Karpas-422 (cell line): ENCODE measurements at regions not wholly inside any gene's neighbourhood (a gene's known extent, or its start where the extent isn't known, plus 50 kb on each side); places are given as distances from the start of the nearest gene placed in this dataset.
A peak's percentile ranks its signal among the peaks of the same experiment; 100 is the strongest.
"Not testable (repeated sequence)": the region's sequence is repeated elsewhere in the genome, so short reads cannot be mapped to it uniquely, and the experiment has no call there.

Source experiments
- DNase-seq: peaks from one replicate; pipeline ENCODE4 v3.0.0-alpha.2; 2015
- H2AFZ ChIP-seq: fragments of 200-600 bp; sonication (generic); 2 replicates; pipeline ENCODE4 v1.6.1; 2014; ENCODE audit warnings: antibody characterized with exemption, low read length, mixed read lengths
- H3K27ac ChIP-seq: fragments of 200-600 bp; sonication (generic); 2 replicates; pipeline ENCODE4 v1.5.1; 2014; ENCODE audit warnings: mild to moderate bottlenecking, low read length, moderate library complexity
- H3K27me3 ChIP-seq: fragments of 200-600 bp; sonication (generic); 2 replicates; pipeline ENCODE4 v1.6.1; 2014; ENCODE audit warnings: low read length, mixed read lengths
- H3K36me3 ChIP-seq: fragments of 200-600 bp; sonication (generic); 2 replicates; pipeline ENCODE4 v1.6.1; 2014; ENCODE audit warnings: low read length, mixed read lengths; ENCODE audit not compliant: insufficient read depth
- H3K4me1 ChIP-seq: fragments of 200-600 bp; sonication (generic); 2 replicates; pipeline ENCODE4 v1.6.1; 2014; ENCODE audit warnings: mild to moderate bottlenecking, low read length, mixed read lengths
- H3K4me2 ChIP-seq: fragments of 200-600 bp; sonication (generic); 2 replicates; pipeline ENCODE4 v1.6.1; 2014; ENCODE audit warnings: low read length, low read depth, mild to moderate bottlenecking; ENCODE audit not compliant: poor library complexity, severe bottlenecking
- H3K4me3 ChIP-seq: fragments of 200-600 bp; sonication (generic); 2 replicates; pipeline ENCODE4 v1.5.1; 2014; ENCODE audit warnings: mild to moderate bottlenecking, antibody characterized with exemption, low read length, mixed read lengths
- H3K79me2 ChIP-seq: fragments of 200-600 bp; sonication (generic); 2 replicates; pipeline ENCODE4 v1.6.1; 2014; ENCODE audit warnings: mild to moderate bottlenecking, low read length, mixed read lengths
- H3K9ac ChIP-seq: fragments of 200-600 bp; sonication (generic); 2 replicates; pipeline ENCODE4 v1.6.0; 2014; ENCODE audit warnings: low read length
- H3K9me2 ChIP-seq: fragments of 200-600 bp; sonication (generic), shearing (Covaris generic); replicated peaks from 2 replicates; pipeline ENCODE4 v1.6.0; 2014; ENCODE audit warnings: mild to moderate bottlenecking, low read length, moderate library complexity; ENCODE audit not compliant: insufficient read depth
- H3K9me3 ChIP-seq: fragments of 300-700, 200-600 bp; sonication (generic); 2 replicates; pipeline ENCODE4 v1.6.1; 2014; ENCODE audit warnings: low read length, mixed read lengths
- H4K20me1 ChIP-seq: fragments of 200-600 bp; sonication (generic); 2 replicates; pipeline ENCODE4 v1.6.1; 2014; ENCODE audit warnings: mild to moderate bottlenecking, antibody characterized with exemption, low read length, low read depth; ENCODE audit not compliant: insufficient read depth

GRCh38 chr6:150773969-150774368 lies 91.5 kb upstream of the MTHFD1L start:
- no peak overlapping the region for H3K9ac ChIP-seq
- H3K79me2 ChIP-seq: peaks cover 75% of the 10 kb centered on the region
- H3K4me1 ChIP-seq: peaks cover 14% of the 10 kb centered on the region
- H3K9me2 ChIP-seq: no peaks in the 10 kb centered on the region
- no peaks in the 10 kb centered on the region for H3K27me3 ChIP-seq
- no peaks in the 10 kb centered on the region for H4K20me1 ChIP-seq
- H3K27ac ChIP-seq: no peak overlapping the region
- peaks cover 43% of the 10 kb centered on the region for H3K36me3 ChIP-seq
- no peaks in the 10 kb centered on the region for H3K9me3 ChIP-seq
- H3K4me2 ChIP-seq: no peak overlapping the region
- H3K4me3 ChIP-seq: no peak overlapping the region
- H2AFZ ChIP-seq: no peak overlapping the region
- DNase-seq: no peak

- Histone ChIP-seq H4K20me1 (no peaks in the 10 kb centered on the region), H2AFZ (no peak overlapping the region), H3K4me3 (no peak overlapping the region), H3K9me2 (no peaks in the 10 kb centered on the region), H3K4me2 (no peak overlapping the region), H3K27ac (peak overlapping the region; percentile 74), H3K36me3 (peaks cover 34% of the 10 kb centered on the region), H3K9ac (no peak overlapping the region), H3K9me3 (no peaks in the 10 kb centered on the region), H3K4me1 (peaks cover 14% of the 10 kb centered on the region), H3K79me2 (peaks cover 69% of the 10 kb centered on the region), H3K27me3 (no peaks in the 10 kb centered on the region)
- DNase-seq: no peak
Observed at GRCh38 chr6:150775415-150776203, 89.9 kb upstream of the MTHFD1L start.

GRCh38 chr6:150777736-150778135 lies 87.8 kb upstream of the MTHFD1L start:
- no peaks in the 10 kb centered on the region for H3K9me2 ChIP-seq
- H3K9me3 ChIP-seq: no peaks in the 10 kb centered on the region
- no peak for DNase-seq
- peak overlapping the region; percentile 62; the same call in 1 of the 2 replicates for H3K27ac ChIP-seq
- no peak overlapping the region for H3K9ac ChIP-seq
- H4K20me1 ChIP-seq: no peaks in the 10 kb centered on the region
- H3K27me3 ChIP-seq: no peaks in the 10 kb centered on the region
- peaks cover 54% of the 10 kb centered on the region for H3K79me2 ChIP-seq
- no peak overlapping the region for H2AFZ ChIP-seq
- no peak overlapping the region for H3K4me2 ChIP-seq
- H3K36me3 ChIP-seq: peaks cover 16% of the 10 kb centered on the region
- H3K4me3 ChIP-seq: no peak overlapping the region
- peaks cover 14% of the 10 kb centered on the region for H3K4me1 ChIP-seq

GRCh38 chr6:150783813-150784212 lies 81.7 kb upstream of the MTHFD1L start:
- Histone ChIP-seq H3K36me3 (peaks cover 18% of the 10 kb centered on the region), H4K20me1 (no peaks in the 10 kb centered on the region), H3K27ac (no peak overlapping the region), H3K79me2 (peaks cover 37% of the 10 kb centered on the region), H3K9me3 (no peaks in the 10 kb centered on the region), H3K9me2 (no peaks in the 10 kb centered on the region), H3K27me3 (no peaks in the 10 kb centered on the region), H3K4me2 (no peak overlapping the region), H3K9ac (no peak overlapping the region), H3K4me3 (no peak overlapping the region), H3K4me1 (0 out of 2 replicates have a peak, but pooled peaks cover 5% of the 10 kb centered on the region), H2AFZ (no peak overlapping the region)
- no peak for DNase-seq

GRCh38 chr6:150787429-150787828 lies 78.1 kb upstream of the MTHFD1L start:
- Histone ChIP-seq H3K27ac (no peak overlapping the region), H3K4me3 (no peak overlapping the region), H2AFZ (no peak overlapping the region), H3K9me3 (no peaks in the 10 kb centered on the region), H3K9me2 (no peaks in the 10 kb centered on the region), H3K9ac (no peak overlapping the region), H3K27me3 (no peaks in the 10 kb centered on the region), H3K4me2 (no peak overlapping the region), H4K20me1 (no peaks in the 10 kb centered on the region), H3K79me2 (peaks cover 39% of the 10 kb centered on the region), H3K4me1 (0 out of 2 replicates have a peak, but pooled peaks cover 5% of the 10 kb centered on the region), H3K36me3 (peaks cover 19% of the 10 kb centered on the region)
- DNase-seq: no peak

GRCh38 chr6:150788089-150788488 lies 77.4 kb upstream of the MTHFD1L start:
- no peak overlapping the region for H3K4me2 ChIP-seq
- no peaks in the 10 kb centered on the region for H4K20me1 ChIP-seq
- H3K27me3 ChIP-seq: no peaks in the 10 kb centered on the region
- H3K4me3 ChIP-seq: no peak overlapping the region
- H3K9me2 ChIP-seq: no peaks in the 10 kb centered on the region
- H3K36me3 ChIP-seq: peaks cover 19% of the 10 kb centered on the region
- H3K9me3 ChIP-seq: no peaks in the 10 kb centered on the region
- H3K27ac ChIP-seq: no peak overlapping the region
- no peak overlapping the region for H2AFZ ChIP-seq
- H3K4me1 ChIP-seq: 0 out of 2 replicates have a peak, but pooled peaks cover 5% of the 10 kb centered on the region
- peaks cover 39% of the 10 kb centered on the region for H3K79me2 ChIP-seq
- no peak overlapping the region for H3K9ac ChIP-seq
- DNase-seq: no peak

GRCh38 chr6:150789906-150790305 lies 75.6 kb upstream of the MTHFD1L start:
- not testable (repeated sequence) for H3K9ac ChIP-seq, H4K20me1 ChIP-seq, H2AFZ ChIP-seq, H3K27ac ChIP-seq, H3K27me3 ChIP-seq, H3K9me2 ChIP-seq, H3K4me3 ChIP-seq, DNase-seq, H3K9me3 ChIP-seq, H3K4me1 ChIP-seq, H3K4me2 ChIP-seq
- Histone ChIP-seq H3K36me3 (peaks cover 19% of the 10 kb centered on the region), H3K79me2 (peaks cover 38% of the 10 kb centered on the region)

- H3K9me3 ChIP-seq: no peaks in the 10 kb centered on the region
- no peak overlapping the region for H3K4me2 ChIP-seq
- H2AFZ ChIP-seq: no peak overlapping the region
- no peak overlapping the region for H3K9ac ChIP-seq
- H3K79me2 ChIP-seq: peaks cover 28% of the 10 kb centered on the region
- no peak overlapping the region for H3K4me3 ChIP-seq
- no peaks in the 10 kb centered on the region for H4K20me1 ChIP-seq
- no peaks in the 10 kb centered on the region for H3K4me1 ChIP-seq
- no peak for DNase-seq
- H3K27ac ChIP-seq: no peak overlapping the region
- peaks cover 26% of the 10 kb centered on the region for H3K36me3 ChIP-seq
- H3K9me2 ChIP-seq: no peaks in the 10 kb centered on the region
- H3K27me3 ChIP-seq: no peaks in the 10 kb centered on the region
Observed at GRCh38 chr6:150791717-150792116, 73.8 kb upstream of the MTHFD1L start.
